SK-N-SH (cell line): ENCODE measurements at regions not wholly inside any gene's neighbourhood (a gene's known extent, or its start where the extent isn't known, plus 50 kb on each side); places are given as distances from the start of the nearest gene placed in this dataset.
"Not testable (repeated sequence)": the region's sequence is repeated elsewhere in the genome, so short reads cannot be mapped to it uniquely, and the experiment has no call there.

Source experiments
- CTCF ChIA-PET: fragments of 300-600, 350-600 bp; formaldehyde crosslinking; extraction: SDS; loops from one replicate; lab custom pipeline; 2021; lab: Yijun Ruan, JAX
- POLR2A ChIA-PET: fragments of 350-600 bp; sonication (Branson Sonifier 250); formaldehyde crosslinking; extraction: SDS; loops from one replicate; lab custom pipeline; 2020; ENCODE audit warnings: antibody characterized with exemption, inconsistent platforms; lab: Yijun Ruan, JAX
- DNase-seq: peaks from one replicate; pipeline ENCODE4 v3.0.0; 2012
- H2AFZ ChIP-seq: fragments of 200-600 bp; sonication (generic); 2 replicates; pipeline ENCODE4 v1.8.1; 2016; ENCODE audit warnings: antibody characterized with exemption, mild to moderate bottlenecking, low read depth
- H3F3A ChIP-seq: fragments of 200-600 bp; sonication (generic); replicated peaks from 2 replicates; pipeline ENCODE3; 2016; ENCODE audit warnings: antibody characterized with exemption, mild to moderate bottlenecking; ENCODE audit not compliant: insufficient read depth
- H3K27ac ChIP-seq, 2 experiments: fragments of 200-500 bp in 1 of 2; fragments of 200-600 bp in 1 of 2; sonication (Bioruptor generic) in 1 of 2; sonication (generic), shearing (Covaris generic) in 1 of 2; 2 replicates each; pipeline versions ENCODE4 v1.5.1 to v1.6.1; 2014 to 2016; ENCODE audit warnings: low read depth in 2 of 2, inconsistent platforms in 1 of 2, low read length in 1 of 2, mild to moderate bottlenecking in 1 of 2, mixed read lengths in 1 of 2
- H3K27me3 ChIP-seq: fragments of 200-600 bp; sonication (generic), shearing (Covaris generic); 2 replicates; pipeline ENCODE4 v1.6.1; 2016; ENCODE audit warnings: mixed run types; ENCODE audit not compliant: insufficient read depth
- H3K36me3 ChIP-seq, 2 experiments: fragments of 200-500 bp in 1 of 2; fragments of 200-600 bp in 1 of 2; sonication (Bioruptor generic) in 1 of 2; sonication (generic) in 1 of 2; replicated peaks in 1 of 2; 2 replicates each; pipeline versions ENCODE3 to v1.5.1; 2014 to 2016; ENCODE audit warnings: low read length in 1 of 2, mild to moderate bottlenecking in 1 of 2; ENCODE audit not compliant: insufficient read depth in 2 of 2, control insufficient read depth in 1 of 2
- H3K4me1 ChIP-seq, 2 experiments: fragments of 200-500 bp in 1 of 2; fragments of 200-600 bp in 1 of 2; sonication (Bioruptor generic) in 1 of 2; sonication (generic), shearing (Covaris generic) in 1 of 2; 2 replicates each; pipeline versions ENCODE4 v1.5.1 to v1.6.1; 2014 to 2016; ENCODE audit warnings: low read depth in 1 of 2, low read length in 1 of 2, mixed run types in 1 of 2; ENCODE audit not compliant: insufficient read depth in 2 of 2, control insufficient read depth in 1 of 2
- H3K4me2 ChIP-seq: fragments of 200-600 bp; sonication (generic), shearing (Covaris generic); 2 replicates; pipeline ENCODE4 v1.6.1; 2017; ENCODE audit warnings: mixed run types
- H3K4me3 ChIP-seq, 2 experiments: fragments of 200-500 bp in 1 of 2; fragments of 200-600 bp in 1 of 2; sonication (Bioruptor generic) in 1 of 2; sonication (generic), shearing (Covaris generic) in 1 of 2; 2 replicates each; pipeline versions ENCODE4 v1.5.1 to v1.8.1; 2014 to 2016; ENCODE audit warnings: low read depth in 2 of 2, inconsistent platforms in 1 of 2, low read length in 1 of 2, mild to moderate bottlenecking in 1 of 2, mixed read lengths in 1 of 2, moderate library complexity in 1 of 2
- H3K79me2 ChIP-seq: fragments of 200-600 bp; sonication (generic); 2 replicates; pipeline ENCODE4 v1.8.1; 2017; ENCODE audit warnings: mild to moderate bottlenecking; ENCODE audit not compliant: insufficient read depth
- H3K9ac ChIP-seq: fragments of 200-600 bp; sonication (generic); 2 replicates; pipeline ENCODE4 v1.6.1; 2017; ENCODE audit warnings: mixed run types
- H3K9me2 ChIP-seq: fragments of 200-600 bp; sonication (generic); 2 replicates; pipeline ENCODE4 v1.6.1; 2017; ENCODE audit warnings: mixed run types
- H3K9me3 ChIP-seq: fragments of 200-600 bp; sonication (generic); 2 replicates; pipeline ENCODE4 v1.6.1; 2017; ENCODE audit warnings: mixed run types, mild to moderate bottlenecking, moderate library complexity
- H4K20me1 ChIP-seq: fragments of 200-600 bp; sonication (generic); 2 replicates; pipeline ENCODE4 v1.6.1; 2017; ENCODE audit warnings: mild to moderate bottlenecking, mixed run types; ENCODE audit not compliant: insufficient read depth
- EP300 ChIP-seq, 2 experiments: IDR thresholded peaks; 2 replicates each; pipeline versions ENCODE4 v1.4.0 to v1.6.1; 2012; ENCODE audit warnings: borderline replicate concordance in 1 of 2, low read depth in 1 of 2, low read length in 1 of 2
- GATA2 ChIP-seq: sonication (generic); formaldehyde crosslinking; IDR thresholded peaks from 2 replicates; pipeline ENCODE4 v1.5.0; 2020; ENCODE audit warnings: mild to moderate bottlenecking, missing genetic modification reagents
- NFIC ChIP-seq: IDR thresholded peaks from 2 replicates; pipeline ENCODE4 v1.4.0; 2012; ENCODE audit warnings: borderline replicate concordance
- PBX3 ChIP-seq: IDR thresholded peaks from 2 replicates; pipeline ENCODE4; 2012
- POLR2AphosphoS5 ChIP-seq: IDR thresholded peaks from 2 replicates; pipeline ENCODE4 v1.6.1; 2012; ENCODE audit warnings: low read depth, low read length
- REST ChIP-seq: IDR thresholded peaks from 2 replicates; pipeline ENCODE4 v1.6.1; 2012; ENCODE audit warnings: mild to moderate bottlenecking, low read depth, low read length, moderate library complexity
- RFX5 ChIP-seq: IDR thresholded peaks from 2 replicates; pipeline ENCODE4 v1.6.1; 2012; ENCODE audit warnings: mild to moderate bottlenecking, improper control_type of control experiment, low read length
- SIN3A ChIP-seq: IDR thresholded peaks from 2 replicates; pipeline ENCODE4 v1.6.1; 2012; ENCODE audit warnings: low read depth, mild to moderate bottlenecking, low read length, moderate library complexity, borderline replicate concordance
- SMC3 ChIP-seq: IDR thresholded peaks from 2 replicates; pipeline ENCODE4 v1.6.1; 2012; ENCODE audit warnings: low read depth, low read length, improper control_type of control experiment
- TCF12 ChIP-seq: IDR thresholded peaks from 2 replicates; pipeline ENCODE4 v1.4.0; 2012
- TEAD4 ChIP-seq: IDR thresholded peaks from 2 replicates; pipeline ENCODE4 v1.4.0; 2012; ENCODE audit warnings: mild to moderate bottlenecking, borderline replicate concordance; ENCODE audit not compliant: insufficient read depth
- YY1 ChIP-seq: IDR thresholded peaks from 2 replicates; pipeline ENCODE4 v1.4.0; 2012; ENCODE audit warnings: low read depth, mild to moderate bottlenecking
- WGBS: methylation state at CpG from one replicate; pipeline ENCODE4 v1.1.6; 2017; ENCODE audit warnings: low lambda C conversion rate; 5-methylcytosine and 5-hydroxymethylcytosine counted together

- TF ChIP-seq GATA2 (CRISPR knock-in tag) (peak; percentile 31; the same call in 1 of the 2 replicates), SIN3A (no peak), POLR2AphosphoS5 (no peak), REST (no peak), TEAD4 (no peak), NFIC (no peak), RFX5 (no peak)
Observed at GRCh38 chr5:126680191-126680817, 79.6 kb downstream of the PHAX start (continued).

GRCh38 chr5:126681314-126681713, 80.6 kb downstream of the PHAX start:
- H3K79me2 ChIP-seq, DNase-seq, H3K9me3 ChIP-seq, H3K9ac ChIP-seq, H2AFZ ChIP-seq, H3K36me3 ChIP-seq, H4K20me1 ChIP-seq, H3K27ac ChIP-seq, H3K4me2 ChIP-seq, H3K27me3 ChIP-seq, POLR2A ChIA-PET, H3F3A ChIP-seq, H3K9me2 ChIP-seq, H3K4me3 ChIP-seq: not testable (repeated sequence)
- 95% methylated on average over 9 of the region's 9 CpGs for WGBS
- CTCF ChIA-PET, result interaction anchor here (1.0 to 8.2 kb wide), 3 partner anchors 97 to 130 kb away, joined by 3 to 172 read pairs (median 4); partner anchors contain the start of gene LMNB1
- H3K4me1 ChIP-seq, result peaks cover 11 to 14% of the 10 kb centered on the region in 2 experiments; a peak in 2 of 4 replicates

- no peak overlapping the region for H3K9ac ChIP-seq
- no peaks in the 10 kb centered on the region for H4K20me1 ChIP-seq
- no peaks in the 10 kb centered on the region for H3K27me3 ChIP-seq
- DNase-seq, result no peak
- no peak overlapping the region for H2AFZ ChIP-seq
- H3K4me3 ChIP-seq, result no peak overlapping the region
- CTCF ChIA-PET, result interaction anchor here (1.3 kb wide), 1 partner anchor 119 kb away, joined by 4 read pairs; no protein-coding TSS in a partner anchor
- 28% methylated on average over 6 of the region's 6 CpGs for WGBS
- H3F3A ChIP-seq, result peaks cover 4% of the 10 kb centered on the region
- POLR2A ChIA-PET, result no interaction called here
- no peaks in the 10 kb centered on the region for H3K79me2 ChIP-seq
- no peak overlapping the region; a peak in 1 of 4 replicates for H3K27ac ChIP-seq
- H3K9me2 ChIP-seq, result no peaks in the 10 kb centered on the region
- no peaks in the 10 kb centered on the region for H3K9me3 ChIP-seq
- H3K4me1 ChIP-seq, result peaks cover 11 to 14% of the 10 kb centered on the region in 2 experiments; a peak in 2 of 4 replicates
- no peaks in the 10 kb centered on the region for H3K36me3 ChIP-seq
- TF ChIP-seq NFIC (no peak), PBX3 (0 out of 2 replicates have a peak, but pooled peaks have one; percentile 25), EP300 (IDR thresholded peaks at IDR 0.05; ENCODE audit: borderline replicate concordance in 1 of 2, low read depth in 1 of 2, low read length in 1 of 2) (0 out of 4 replicates have a peak, but pooled peaks of 1 of the 2 experiments have one; percentile 11), TCF12 (no peak), YY1 (no peak), SMC3 (no peak)
- no peak overlapping the region for H3K4me2 ChIP-seq
Observed at GRCh38 chr5:126681970-126682369, 81.2 kb downstream of the PHAX start.
